ENCODE measurements at regions not wholly inside any gene's neighbourhood (a gene's known extent, or its start where the extent isn't known, plus 50 kb on each side); places are given as distances from the start of the nearest gene placed in this dataset.

DNA sequence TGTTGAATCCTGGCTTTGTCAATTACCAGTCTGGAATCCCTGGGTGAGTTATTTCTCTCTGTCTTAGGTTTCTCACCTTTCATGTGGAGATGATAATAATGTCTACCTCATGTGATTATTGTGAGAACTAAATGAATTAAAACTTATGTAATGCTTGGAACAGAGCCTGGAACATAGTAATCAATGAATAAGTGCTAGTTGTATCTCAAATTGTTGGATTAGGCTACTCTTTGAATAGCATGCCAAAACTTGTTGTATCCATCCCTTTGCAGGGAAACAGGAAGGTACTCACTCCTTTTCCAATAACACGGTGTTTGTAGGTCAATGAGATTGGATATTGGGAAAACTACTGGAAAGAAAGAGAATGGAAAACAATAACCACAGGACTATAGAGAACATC lies 796.6 kb upstream of the ZEB2 start:
- no peak overlapping the region for H3K27ac ChIP-seq (ENCODE audit: low read depth)
- no peak overlapping the region for H3K4me3 ChIP-seq (ENCODE audit: low read depth, low read length)
- no peak for DNase-seq (ENCODE audit: extremely low spot score)
- no peaks in the 10 kb centered on the region for H3K4me1 ChIP-seq (ENCODE audit: insufficient read depth)
- 96% methylated on average over 1 of the region's 1 CpG for WGBS
- H3K36me3 ChIP-seq (ENCODE audit: insufficient read depth): no peaks in the 10 kb centered on the region

DNA sequence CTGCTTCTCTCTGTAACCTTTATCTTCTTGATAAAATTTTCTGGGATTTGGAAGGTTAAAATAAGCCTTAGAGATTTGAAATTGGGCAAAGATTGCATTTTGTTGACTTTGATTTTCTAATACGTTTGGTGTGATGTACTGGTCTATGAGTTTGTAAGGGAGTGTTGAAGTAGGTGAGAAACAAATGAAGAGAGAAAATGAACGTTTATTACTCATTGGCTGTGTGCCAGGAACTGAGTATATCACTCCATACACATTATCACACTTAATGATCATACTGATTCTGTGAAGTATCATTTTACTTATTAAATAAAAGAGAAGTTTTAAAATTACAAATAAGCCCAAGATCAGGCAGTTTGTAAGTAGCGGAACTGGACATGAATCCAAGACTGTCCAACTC lies 795.1 kb upstream of the ZEB2 start:
- H3K4me3 ChIP-seq (ENCODE audit: low read depth, low read length): no peak overlapping the region
- no peaks in the 10 kb centered on the region for H3K4me1 ChIP-seq (ENCODE audit: insufficient read depth)
- H3K36me3 ChIP-seq (ENCODE audit: insufficient read depth): no peaks in the 10 kb centered on the region
- WGBS: 66% methylated on average over 3 of the region's 3 CpGs
- H3K27ac ChIP-seq (ENCODE audit: low read depth): no peak overlapping the region
- DNase-seq (ENCODE audit: extremely low spot score): no peak

DNA sequence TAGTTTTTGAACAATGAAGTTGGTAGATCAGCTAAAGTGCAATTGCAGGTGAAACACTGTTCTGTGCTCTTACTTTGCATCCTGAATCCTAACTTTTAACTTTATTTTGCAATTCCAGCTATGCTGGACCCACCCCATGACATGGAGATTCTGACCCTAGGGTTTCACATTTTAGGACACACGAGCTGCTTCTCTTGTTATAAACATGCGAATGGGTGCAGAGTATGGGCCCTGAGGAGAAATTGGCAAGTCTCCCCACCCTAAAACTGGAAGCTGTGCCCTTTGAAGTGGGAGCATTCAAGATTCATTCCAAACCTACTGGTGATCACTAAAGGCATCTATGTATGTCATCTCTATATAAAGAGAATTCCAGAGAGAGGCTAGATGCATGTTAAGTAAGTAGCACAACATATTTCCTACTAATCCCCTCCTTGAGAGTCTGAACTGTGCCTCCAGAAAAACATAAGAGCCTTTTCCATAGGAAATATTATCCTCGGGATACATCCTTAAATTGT lies 794.3 kb upstream of the ZEB2 start:
- Histone ChIP-seq H3K27ac (ENCODE audit: low read depth) (no peak overlapping the region), H3K36me3 (ENCODE audit: insufficient read depth) (no peaks in the 10 kb centered on the region), H3K4me3 (ENCODE audit: low read depth, low read length) (no peak overlapping the region), H3K4me1 (ENCODE audit: insufficient read depth) (no peaks in the 10 kb centered on the region)
- DNase-seq (ENCODE audit: extremely low spot score): no peak
- 95% methylated on average over 3 of the region's 3 CpGs for WGBS

DNA sequence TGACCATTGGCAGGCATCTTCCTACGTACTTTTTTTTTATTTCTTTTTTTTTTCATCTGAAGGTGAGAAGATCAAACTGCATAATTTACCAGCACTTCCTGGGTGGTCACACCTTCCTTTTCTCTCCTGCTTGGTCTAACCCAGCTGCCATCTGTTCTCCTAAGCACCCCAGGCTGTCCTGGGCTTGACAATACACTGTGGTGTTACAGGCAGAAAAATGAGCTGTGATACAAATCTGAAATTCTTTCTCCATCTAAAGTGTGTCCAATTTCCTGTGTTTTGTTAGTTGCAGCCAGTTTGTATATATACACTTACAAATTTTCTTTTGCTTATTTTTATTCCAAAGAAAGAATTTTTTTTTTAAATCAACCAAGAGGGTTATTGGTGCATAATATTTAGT lies 786.0 kb upstream of the ZEB2 start:
- 89% methylated on average over 1 of the region's 1 CpG for WGBS
- no peak for DNase-seq (ENCODE audit: extremely low spot score)

DNA sequence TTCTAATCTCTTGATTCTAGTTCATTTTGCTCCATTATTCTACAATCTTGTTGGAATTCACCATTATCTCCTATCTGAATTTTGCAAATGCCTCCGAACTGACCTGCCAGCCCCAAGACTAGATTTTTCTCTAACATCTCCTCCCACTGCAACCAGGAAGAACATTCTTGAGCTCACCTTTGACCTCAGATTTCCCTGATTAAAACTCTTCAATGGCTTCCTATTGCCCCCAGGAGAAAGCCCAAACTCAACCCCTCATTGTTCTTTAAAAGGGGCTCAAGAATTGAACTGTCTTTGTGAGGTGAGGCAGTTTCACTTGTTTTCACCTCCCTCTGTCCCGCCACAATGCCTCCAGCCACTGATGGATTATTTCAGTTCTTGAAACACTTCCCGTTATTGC lies 784.6 kb upstream of the ZEB2 start:
- H3K27ac ChIP-seq (ENCODE audit: low read depth): no peak overlapping the region
- 87% methylated on average over 3 of the region's 3 CpGs for WGBS
- no peaks in the 10 kb centered on the region for H3K36me3 ChIP-seq (ENCODE audit: insufficient read depth)

More for the DNA sequence above, 786.0 kb upstream of the ZEB2 start:
- Histone ChIP-seq H3K4me1 (ENCODE audit: insufficient read depth) (no peaks in the 10 kb centered on the region), H3K36me3 (ENCODE audit: insufficient read depth) (no peaks in the 10 kb centered on the region), H3K27ac (ENCODE audit: low read depth) (no peak overlapping the region), H3K4me3 (ENCODE audit: low read depth, low read length) (no peak overlapping the region)

DNA sequence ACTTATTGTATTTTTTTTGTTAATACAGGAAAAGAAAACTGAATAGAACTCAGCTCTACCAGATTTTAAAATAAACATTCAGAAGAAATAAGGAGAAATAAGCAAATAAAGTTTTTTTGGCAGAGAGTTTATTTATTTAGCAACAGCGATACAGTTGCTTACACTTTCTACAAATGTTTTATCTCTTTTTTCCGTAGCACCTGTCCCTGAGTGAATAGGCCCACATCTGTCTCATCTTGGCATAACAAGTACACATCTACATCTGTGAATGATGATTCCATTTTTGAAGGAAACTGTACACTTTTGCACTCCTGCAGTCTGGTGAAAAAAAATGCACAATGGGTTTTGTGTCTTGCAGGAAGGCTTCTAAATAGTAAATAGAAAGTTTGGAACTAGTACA lies 783.6 kb upstream of the ZEB2 start:
- no peaks in the 10 kb centered on the region for H3K36me3 ChIP-seq (ENCODE audit: insufficient read depth)
- no peak overlapping the region for H3K27ac ChIP-seq (ENCODE audit: low read depth)
- H3K4me3 ChIP-seq (ENCODE audit: low read depth, low read length): no peak overlapping the region
- no peak for DNase-seq (ENCODE audit: extremely low spot score)
- H3K4me1 ChIP-seq (ENCODE audit: insufficient read depth): no peaks in the 10 kb centered on the region
- WGBS: 61% methylated on average over 2 of the region's 2 CpGs

More for the DNA sequence above, 784.6 kb upstream of the ZEB2 start:
- no peaks in the 10 kb centered on the region for H3K4me1 ChIP-seq (ENCODE audit: insufficient read depth)
- H3K4me3 ChIP-seq (ENCODE audit: low read depth, low read length): no peak overlapping the region
- DNase-seq (ENCODE audit: extremely low spot score): no peak

DNA sequence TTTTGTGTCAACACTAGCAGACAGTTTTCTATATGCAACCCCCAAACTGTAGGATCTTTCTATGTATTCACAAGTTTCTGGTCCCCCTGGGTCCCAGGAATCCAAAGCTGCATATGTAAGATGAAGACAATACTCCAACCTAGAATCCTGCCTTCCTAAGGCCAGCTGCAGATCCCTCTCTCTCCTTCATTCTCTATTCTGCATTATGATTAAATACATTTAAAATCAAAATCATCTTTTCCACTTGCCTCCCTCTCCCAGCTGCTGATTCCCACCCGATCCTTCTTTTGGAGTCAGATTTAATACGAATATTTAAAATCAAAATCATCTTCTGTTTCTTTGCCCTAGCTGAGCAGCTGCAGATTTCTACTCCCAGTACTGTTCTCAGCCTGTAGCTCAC lies 783.0 kb upstream of the ZEB2 start:
- H3K4me3 ChIP-seq (ENCODE audit: low read depth, low read length): no peak overlapping the region
- WGBS: 73% methylated on average over 2 of the region's 2 CpGs
- no peak for DNase-seq (ENCODE audit: extremely low spot score)
- H3K4me1 ChIP-seq (ENCODE audit: insufficient read depth): no peaks in the 10 kb centered on the region
- no peak overlapping the region for H3K27ac ChIP-seq (ENCODE audit: low read depth)
- no peaks in the 10 kb centered on the region for H3K36me3 ChIP-seq (ENCODE audit: insufficient read depth)

DNA sequence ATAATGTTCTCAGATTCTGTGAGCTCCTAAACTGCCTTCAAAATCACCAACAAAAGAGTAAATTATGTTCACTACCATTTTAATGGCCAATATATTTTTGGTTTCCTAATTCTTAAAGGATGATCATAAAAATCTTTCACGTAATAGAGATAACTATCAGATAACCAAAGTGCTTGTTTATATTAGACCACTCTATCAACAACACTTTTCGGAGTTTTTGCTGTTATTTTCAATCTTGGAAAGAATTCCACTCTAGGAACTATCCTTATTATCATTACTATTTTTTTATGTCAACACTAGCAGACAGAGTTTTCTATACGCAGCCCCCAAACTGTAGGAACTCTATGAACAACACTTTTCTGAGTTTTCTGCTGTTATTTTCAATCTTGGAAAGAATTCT lies 782.5 kb upstream of the ZEB2 start:
- Histone ChIP-seq H3K27ac (ENCODE audit: low read depth) (no peak overlapping the region), H3K4me3 (ENCODE audit: low read depth, low read length) (no peak overlapping the region), H3K36me3 (ENCODE audit: insufficient read depth) (no peaks in the 10 kb centered on the region), H3K4me1 (ENCODE audit: insufficient read depth) (no peaks in the 10 kb centered on the region)
- DNase-seq (ENCODE audit: extremely low spot score): no peak
- 70% methylated on average over 3 of the region's 3 CpGs for WGBS

DNA sequence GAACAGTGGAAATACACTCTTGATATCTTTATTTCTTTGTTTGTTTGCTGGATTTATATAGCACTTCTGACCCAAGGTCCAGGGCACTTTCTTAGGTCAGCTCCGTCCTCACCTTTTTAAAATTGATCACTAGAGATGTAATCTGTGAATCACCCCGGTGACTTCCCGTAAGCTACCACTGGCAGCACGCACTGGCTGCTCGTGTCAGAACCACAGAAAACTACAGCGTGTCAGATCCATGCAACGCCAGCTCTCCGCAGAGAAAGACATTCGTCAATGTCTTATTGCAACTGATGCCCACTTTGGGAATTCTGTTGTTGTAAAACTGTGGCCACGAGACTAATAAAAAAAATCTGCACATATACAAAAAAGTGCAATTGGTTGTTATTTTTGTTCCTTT lies 779.4 kb upstream of the ZEB2 start:
- Histone ChIP-seq H3K36me3 (ENCODE audit: insufficient read depth) (no peaks in the 10 kb centered on the region), H3K4me1 (ENCODE audit: insufficient read depth) (no peaks in the 10 kb centered on the region), H3K4me3 (ENCODE audit: low read depth, low read length) (no peak overlapping the region), H3K27ac (ENCODE audit: low read depth) (no peak overlapping the region)
- WGBS: 68% methylated on average over 10 of the region's 10 CpGs
- DNase-seq (ENCODE audit: extremely low spot score): no peak

DNA sequence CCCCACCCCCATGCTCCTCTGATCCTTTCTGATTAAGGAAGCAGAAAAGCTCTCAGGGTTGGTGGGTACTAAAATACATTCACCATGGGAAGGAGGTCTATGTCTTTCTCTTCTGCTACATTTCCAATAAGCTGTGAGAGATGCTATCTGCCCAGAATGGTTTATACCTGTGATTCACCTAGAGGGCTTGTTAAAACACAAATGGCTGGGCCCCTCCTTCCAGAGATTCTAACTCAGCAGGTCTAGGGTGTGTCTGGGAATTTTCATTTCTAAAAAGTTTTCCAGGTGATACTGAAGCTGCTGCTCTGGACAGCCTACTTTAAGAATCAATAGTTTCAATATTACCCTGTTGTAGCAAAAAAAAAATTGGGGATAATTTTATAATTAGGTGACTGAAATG lies 772.2 kb upstream of the ZEB2 start:
- Histone ChIP-seq H3K36me3 (ENCODE audit: insufficient read depth) (no peaks in the 10 kb centered on the region), H3K4me3 (ENCODE audit: low read depth, low read length) (no peak overlapping the region), H3K4me1 (ENCODE audit: insufficient read depth) (no peaks in the 10 kb centered on the region), H3K27ac (ENCODE audit: low read depth) (no peak overlapping the region)
- no peak for DNase-seq (ENCODE audit: extremely low spot score)

DNA sequence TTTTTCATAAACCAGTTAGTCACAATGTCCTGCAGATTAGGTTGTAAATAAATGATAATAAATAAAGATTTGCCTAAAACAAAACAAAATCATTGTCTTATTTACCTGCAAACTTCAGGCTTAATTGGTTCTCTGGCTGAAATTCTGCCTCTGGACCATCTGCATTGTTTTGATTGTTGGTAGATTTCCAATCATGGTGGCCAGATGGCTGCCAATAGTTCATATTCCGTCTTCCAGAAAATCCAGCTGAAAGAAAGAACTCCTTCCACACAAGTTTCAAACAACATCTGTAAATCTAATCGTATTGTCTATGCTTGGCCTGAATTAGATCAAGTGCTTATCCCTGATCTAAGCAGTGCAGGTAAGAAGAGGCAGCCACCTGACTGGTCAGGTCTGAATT lies 771.1 kb upstream of the ZEB2 start:
- Histone ChIP-seq H3K4me3 (ENCODE audit: low read depth, low read length) (no peak overlapping the region), H3K27ac (ENCODE audit: low read depth) (no peak overlapping the region), H3K4me1 (ENCODE audit: insufficient read depth) (no peaks in the 10 kb centered on the region), H3K36me3 (ENCODE audit: insufficient read depth) (no peaks in the 10 kb centered on the region)
- DNase-seq (ENCODE audit: extremely low spot score): no peak
- WGBS: 77% methylated on average over 2 of the region's 2 CpGs

DNA sequence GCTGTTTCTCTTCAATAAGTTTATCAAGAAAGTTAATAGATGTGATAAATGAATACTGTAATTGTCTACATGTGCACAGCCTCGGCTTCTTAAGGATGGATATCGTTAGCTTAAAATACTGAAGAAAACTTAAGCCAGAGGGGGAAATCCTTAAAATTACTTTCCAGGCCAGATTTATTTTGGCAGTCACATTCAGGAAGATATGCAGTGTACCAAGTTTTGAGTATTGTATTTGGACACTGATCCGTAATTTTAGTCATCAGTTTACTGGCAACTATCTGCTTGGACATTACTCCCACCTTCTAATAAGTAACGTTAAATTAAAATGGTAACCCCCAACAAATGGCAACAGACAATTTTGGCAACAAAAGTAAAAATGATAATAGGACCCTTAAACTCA lies 770.0 kb upstream of the ZEB2 start:
- no peaks in the 10 kb centered on the region for H3K4me1 ChIP-seq (ENCODE audit: insufficient read depth)
- 52% methylated on average over 4 of the region's 4 CpGs for WGBS
- DNase-seq (ENCODE audit: extremely low spot score): no peak

DNA sequence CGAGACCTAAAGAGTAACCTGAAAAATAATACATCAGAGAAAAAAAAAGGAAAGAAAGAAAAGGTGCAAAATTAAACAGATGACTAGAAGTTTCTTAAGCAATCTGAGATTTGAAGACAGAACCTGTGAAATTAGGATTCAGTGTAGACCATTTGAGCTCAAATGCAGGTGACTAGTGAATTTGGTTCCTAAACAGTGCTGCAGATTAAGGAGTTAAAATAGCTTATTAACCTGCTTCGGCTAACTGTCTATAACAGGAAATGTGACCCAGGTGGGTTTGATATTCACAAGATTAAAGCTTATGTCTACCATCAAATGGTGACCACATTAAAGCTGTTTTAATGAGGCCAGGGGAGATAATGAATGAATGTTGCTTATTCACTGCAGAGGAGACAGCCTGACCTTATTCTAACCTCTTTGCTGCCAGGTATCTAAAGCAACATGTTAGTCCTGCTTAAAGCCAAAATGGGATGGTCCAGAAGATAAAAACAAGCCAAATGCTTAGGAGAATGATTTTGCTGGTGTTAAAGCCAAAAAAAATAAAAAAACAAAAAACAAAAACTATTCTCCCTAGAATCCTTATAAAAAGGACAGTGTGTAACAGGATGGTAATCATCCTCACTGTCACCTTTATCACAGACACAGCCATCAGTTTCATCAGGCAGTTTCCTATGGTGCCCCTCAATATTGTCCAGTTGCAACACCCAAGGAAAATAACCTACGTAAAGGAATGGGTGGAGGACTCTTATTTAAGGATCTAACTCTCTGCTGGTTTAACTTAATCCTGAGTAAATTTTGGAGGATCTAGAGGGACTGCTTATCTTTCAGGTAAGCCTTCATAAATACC lies 769.0 kb upstream of the ZEB2 start:
- no peaks in the 10 kb centered on the region for H3K4me1 ChIP-seq (ENCODE audit: insufficient read depth)
- 78% methylated on average over 3 of the region's 3 CpGs for WGBS
- no peak overlapping the region for H3K4me3 ChIP-seq (ENCODE audit: low read depth, low read length)
- DNase-seq (ENCODE audit: extremely low spot score): no peak
- no peaks in the 10 kb centered on the region for H3K36me3 ChIP-seq (ENCODE audit: insufficient read depth)
- no peak overlapping the region for H3K27ac ChIP-seq (ENCODE audit: low read depth)

More for the DNA sequence above, 770.0 kb upstream of the ZEB2 start:
- Histone ChIP-seq H3K36me3 (ENCODE audit: insufficient read depth) (no peaks in the 10 kb centered on the region), H3K4me3 (ENCODE audit: low read depth, low read length) (no peak overlapping the region), H3K27ac (ENCODE audit: low read depth) (no peak overlapping the region)

DNA sequence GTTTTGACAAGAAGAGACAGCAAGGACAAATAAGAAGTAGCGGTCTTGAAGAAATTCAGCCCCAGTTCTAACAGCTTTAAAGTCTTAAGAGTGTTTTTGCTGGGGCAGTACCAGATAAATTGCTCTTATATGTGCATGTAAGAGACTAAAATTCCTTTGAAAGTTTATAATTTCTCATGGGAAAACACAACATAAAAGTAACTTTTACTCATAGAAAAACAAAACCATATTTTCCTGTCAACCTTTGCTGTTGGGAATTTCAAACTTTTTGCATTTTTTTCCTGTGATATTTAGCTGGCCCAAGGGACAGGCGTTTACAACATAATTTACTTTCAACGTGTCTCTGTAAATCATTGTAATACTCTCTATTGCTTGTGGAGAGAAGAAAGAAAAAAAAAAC lies 767.8 kb upstream of the ZEB2 start:
- 22% methylated on average over 3 of the region's 3 CpGs for WGBS
- no peak overlapping the region for H3K4me3 ChIP-seq (ENCODE audit: low read depth, low read length)
- no peak for DNase-seq (ENCODE audit: extremely low spot score)
- no peak overlapping the region for H3K27ac ChIP-seq (ENCODE audit: low read depth)
- H3K36me3 ChIP-seq (ENCODE audit: insufficient read depth): no peaks in the 10 kb centered on the region
- H3K4me1 ChIP-seq (ENCODE audit: insufficient read depth): no peaks in the 10 kb centered on the region
